Thyroid gland (tissue), 4 donors: ENCODE measurements at regions not wholly inside any gene's neighbourhood (a gene's known extent, or its start where the extent isn't known, plus 50 kb on each side); places are given as distances from the start of the nearest gene placed in this dataset.

Source experiments
- CTCF ChIP-seq, 6 experiments: fragments of 200-600 bp in 3 of 6; fragments of 450-650 bp in 3 of 6; sonication (generic) in 3 of 6; IDR thresholded peaks; one replicate each; pipeline ENCODE4 v1.5.1; 2016 to 2019; ENCODE audit warnings: antibody characterized with exemption in 6 of 6, mild to moderate bottlenecking in 2 of 6, inconsistent platforms in 1 of 6, moderate library complexity in 1 of 6
- POLR2A ChIP-seq, 2 donors: fragments of 450-650 bp; IDR thresholded peaks; one replicate each; pipeline ENCODE4 v1.6.1; 2017; ENCODE audit warnings: antibody characterized with exemption in 2 of 2, mild to moderate bottlenecking in 2 of 2, moderate library complexity in 1 of 2

DNA sequence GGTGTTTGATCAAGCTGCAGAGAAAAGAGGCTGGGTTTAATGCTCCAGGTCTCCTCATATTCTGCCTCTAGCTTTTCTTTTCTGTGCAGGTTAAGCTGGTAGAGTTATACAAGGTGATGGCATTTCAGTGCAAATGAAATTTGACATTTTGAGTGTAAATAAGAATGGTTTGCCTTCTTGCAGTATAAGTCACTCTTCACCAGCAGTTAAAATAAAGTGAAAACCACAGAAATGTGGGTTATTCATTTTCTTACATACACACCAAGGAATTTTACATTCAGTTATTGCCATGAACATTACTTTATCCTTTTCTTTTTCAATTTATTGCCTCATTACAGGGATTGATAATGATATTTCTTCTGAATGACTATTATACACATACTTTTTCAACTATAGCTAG, 337.5 kb upstream of the PCSK5 start:
- TF ChIP-seq POLR2A (IDR thresholded peaks at IDR 0.05) (no peak), CTCF (IDR thresholded peaks at IDR 0.05) (no peak)
